ENCODE measurements at regions not wholly inside any gene's neighbourhood (a gene's known extent, or its start where the extent isn't known, plus 50 kb on each side); places are given as distances from the start of the nearest gene placed in this dataset.

DNA sequence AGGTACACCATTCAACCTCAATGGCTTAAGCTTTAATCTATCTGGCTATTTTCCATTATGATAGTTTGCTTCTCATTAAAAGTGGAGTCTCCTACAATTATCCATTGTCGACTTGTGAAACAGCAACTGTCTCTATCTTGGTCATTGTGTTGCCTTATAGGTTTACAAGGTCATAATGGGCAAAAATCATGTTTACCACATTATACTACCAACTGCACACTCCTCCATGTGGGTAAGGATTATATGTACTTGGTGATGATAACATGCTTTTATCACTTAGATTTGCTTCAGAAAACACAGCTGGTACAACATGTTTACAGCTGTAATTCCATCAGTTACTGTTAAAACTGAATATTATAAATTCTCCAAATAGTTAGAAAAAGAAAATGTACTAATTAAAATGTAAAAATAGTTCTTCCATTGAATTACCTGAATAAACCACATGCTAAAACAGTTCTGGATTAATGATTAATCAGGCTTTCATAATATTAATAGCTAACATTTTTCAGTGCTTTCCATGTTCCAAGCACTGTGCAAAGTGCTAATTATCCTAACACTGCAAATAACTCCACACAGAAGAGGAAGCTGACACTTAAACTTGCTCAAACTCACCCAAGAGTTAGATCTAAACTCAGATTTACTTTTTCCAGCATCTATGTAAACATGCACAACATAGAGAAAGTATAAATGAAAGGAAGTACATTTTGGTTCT is 96.7 kb downstream of the OGFRL1 start:
- H3K27ac ChIP-seq (ENCODE audit: low read length) = no peak overlapping the region
- H2AFZ ChIP-seq (ENCODE audit: low read length) = no peak overlapping the region

GRCh38 chr6:71386215-71386614 is 97.6 kb downstream of the OGFRL1 start:
- H3K9ac ChIP-seq (ENCODE audit: low read length) = no peak overlapping the region
- no peak for TF ChIP-seq EZH2 (optimal IDR thresholded peaks at IDR 0.05; ENCODE audit: low read depth, low read length)
- TF ChIP-seq CTCF (IDR thresholded peaks at IDR 0.05; ENCODE audit: low read length) = no peak
- TF ChIP-seq EZH2phosphoT487 (IDR thresholded peaks at IDR 0.05; ENCODE audit: low read length) = no peak

More for the DNA sequence above, 96.7 kb downstream of the OGFRL1 start:
- no peaks in the 10 kb centered on the region for H3K36me3 ChIP-seq (replicated peaks; ENCODE audit: insufficient read depth, low read length)
- DNase-seq = no peak
- peaks cover 12% of the 10 kb centered on the region; the same call in 1 of the 2 replicates for H3F3A ChIP-seq (ENCODE audit: insufficient read depth, low read length)
- H3K9ac ChIP-seq (ENCODE audit: low read length) = no peak overlapping the region
- no peaks in the 10 kb centered on the region for H3K27me3 ChIP-seq (replicated peaks; ENCODE audit: insufficient read depth, low read length)
- no peaks in the 10 kb centered on the region for H3K9me3 ChIP-seq (replicated peaks; ENCODE audit: insufficient read depth, low read length)
- H4K20me1 ChIP-seq (ENCODE audit: insufficient read depth, low read length) = no peaks in the 10 kb centered on the region
- H3K4me2 ChIP-seq (ENCODE audit: low read depth, low read length) = no peak overlapping the region
- TF ChIP-seq EZH2phosphoT487 (IDR thresholded peaks at IDR 0.05; ENCODE audit: low read length) (no peak), EZH2 (optimal IDR thresholded peaks at IDR 0.05; ENCODE audit: low read depth, low read length) (no peak), CTCF (IDR thresholded peaks at IDR 0.05; ENCODE audit: low read length) (no peak)
- H3K9me2 ChIP-seq (replicated peaks; ENCODE audit: insufficient read depth, low read length) = no peaks in the 10 kb centered on the region
- H3K4me1 ChIP-seq (ENCODE audit: low read length) = peaks cover 28% of the 10 kb centered on the region
- H3K4me3 ChIP-seq (ENCODE audit: low read length) = no peak overlapping the region
- no peaks in the 10 kb centered on the region for H3K79me2 ChIP-seq (ENCODE audit: low read length)

GRCh38 chr6:71387179-71387578 is 98.6 kb downstream of the OGFRL1 start:
- Histone ChIP-seq H3K27ac (ENCODE audit: low read length) (no peak overlapping the region), H4K20me1 (ENCODE audit: insufficient read depth, low read length) (no peaks in the 10 kb centered on the region), H3K9me2 (replicated peaks; ENCODE audit: insufficient read depth, low read length) (no peaks in the 10 kb centered on the region), H3K27me3 (replicated peaks; ENCODE audit: insufficient read depth, low read length) (no peaks in the 10 kb centered on the region), H3K9ac (ENCODE audit: low read length) (no peak overlapping the region), H2AFZ (ENCODE audit: low read length) (no peak overlapping the region), H3K79me2 (ENCODE audit: low read length) (no peaks in the 10 kb centered on the region), H3K9me3 (replicated peaks; ENCODE audit: insufficient read depth, low read length) (no peaks in the 10 kb centered on the region), H3K36me3 (replicated peaks; ENCODE audit: insufficient read depth, low read length) (no peaks in the 10 kb centered on the region), H3K4me2 (ENCODE audit: low read depth, low read length) (no peak overlapping the region), H3F3A (ENCODE audit: insufficient read depth, low read length) (peaks cover 12% of the 10 kb centered on the region; the same call in 1 of the 2 replicates), H3K4me1 (ENCODE audit: low read length) (peaks cover 28% of the 10 kb centered on the region), H3K4me3 (ENCODE audit: low read length) (no peak overlapping the region)
- TF ChIP-seq EZH2phosphoT487 (IDR thresholded peaks at IDR 0.05; ENCODE audit: low read length) = no peak
- TF ChIP-seq EZH2 (optimal IDR thresholded peaks at IDR 0.05; ENCODE audit: low read depth, low read length) = no peak
- no peak for TF ChIP-seq CTCF (IDR thresholded peaks at IDR 0.05; ENCODE audit: low read length)
- no peak for DNase-seq

More at GRCh38 chr6:71386215-71386614, 97.6 kb downstream of the OGFRL1 start:
- DNase-seq = no peak
- Histone ChIP-seq H2AFZ (ENCODE audit: low read length) (no peak overlapping the region), H3K4me3 (ENCODE audit: low read length) (no peak overlapping the region), H3K36me3 (replicated peaks; ENCODE audit: insufficient read depth, low read length) (no peaks in the 10 kb centered on the region), H3K27me3 (replicated peaks; ENCODE audit: insufficient read depth, low read length) (no peaks in the 10 kb centered on the region), H4K20me1 (ENCODE audit: insufficient read depth, low read length) (no peaks in the 10 kb centered on the region), H3K79me2 (ENCODE audit: low read length) (no peaks in the 10 kb centered on the region), H3K9me3 (replicated peaks; ENCODE audit: insufficient read depth, low read length) (no peaks in the 10 kb centered on the region), H3K4me2 (ENCODE audit: low read depth, low read length) (no peak overlapping the region), H3F3A (ENCODE audit: insufficient read depth, low read length) (peaks cover 12% of the 10 kb centered on the region; the same call in 1 of the 2 replicates), H3K9me2 (replicated peaks; ENCODE audit: insufficient read depth, low read length) (no peaks in the 10 kb centered on the region), H3K27ac (ENCODE audit: low read length) (no peak overlapping the region), H3K4me1 (ENCODE audit: low read length) (peaks cover 28% of the 10 kb centered on the region)

Data from MM.1S (cell line).